Adrenal gland (tissue), 5 donors: ENCODE measurements at regions not wholly inside any gene's neighbourhood (a gene's known extent, or its start where the extent isn't known, plus 50 kb on each side); places are given as distances from the start of the nearest gene placed in this dataset.

Experiments
- POLR2A ChIP-seq, 2 donors: fragments of 450-650 bp; IDR thresholded peaks; one replicate each; pipeline ENCODE4 v1.6.1; 2017; ENCODE audit warnings: antibody characterized with exemption in 2 of 2, mild to moderate bottlenecking in 2 of 2, moderate library complexity in 1 of 2
- TF ChIP-seq, protein P1 (sequence below), 6 experiments: fragments of 450-650 bp in 4 of 6; fragments of 200-600 bp in 2 of 6; sonication (generic) in 1 of 6; IDR thresholded peaks; 1 replicate in 5 of 6; 2 replicates in 1 of 6; pipeline versions ENCODE4 v1.5.1 to v1.8.0; 2016 to 2021; ENCODE audit warnings: antibody characterized with exemption in 6 of 6, mild to moderate bottlenecking in 2 of 6, moderate library complexity in 1 of 6
- donor health status: DM: no; HTN: no; CAD: no.

DNA sequence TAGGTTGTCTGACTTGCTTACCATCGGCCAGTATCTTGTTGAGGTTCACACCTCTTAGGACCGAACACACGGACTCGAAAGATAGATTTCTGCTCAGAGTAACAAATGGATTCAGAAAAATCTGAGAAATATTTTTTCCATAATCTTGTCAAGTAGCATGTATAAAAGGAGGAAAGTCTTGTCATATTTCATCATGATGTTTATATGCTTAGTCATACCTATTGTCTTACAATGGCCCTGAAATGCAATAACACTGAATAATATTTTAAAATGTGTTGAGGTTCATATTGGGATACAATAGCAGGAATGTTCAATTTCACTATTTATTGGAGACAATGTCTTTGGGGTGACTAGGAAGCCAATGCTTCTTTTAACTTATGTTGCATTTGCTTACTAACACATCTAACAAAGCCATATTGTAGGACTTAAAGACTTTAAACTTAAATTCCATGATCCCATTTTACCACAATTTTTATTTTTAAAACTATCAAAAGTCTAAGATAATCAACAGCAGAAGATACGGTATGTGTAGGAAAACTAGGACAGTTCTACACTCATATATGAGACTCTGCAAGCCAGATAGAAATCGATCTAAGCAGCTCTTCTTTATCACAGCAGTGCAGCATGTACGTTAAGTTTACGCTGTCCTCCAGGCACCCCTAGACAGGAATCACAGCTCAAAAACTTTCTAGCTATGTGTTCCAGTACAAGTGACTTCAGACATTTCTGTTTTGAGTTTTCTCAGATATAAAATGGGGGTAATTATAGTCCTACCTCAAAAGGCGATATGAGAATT is 135.7 kb upstream of the CAV2 start:
- TF ChIP-seq, protein P1, sequence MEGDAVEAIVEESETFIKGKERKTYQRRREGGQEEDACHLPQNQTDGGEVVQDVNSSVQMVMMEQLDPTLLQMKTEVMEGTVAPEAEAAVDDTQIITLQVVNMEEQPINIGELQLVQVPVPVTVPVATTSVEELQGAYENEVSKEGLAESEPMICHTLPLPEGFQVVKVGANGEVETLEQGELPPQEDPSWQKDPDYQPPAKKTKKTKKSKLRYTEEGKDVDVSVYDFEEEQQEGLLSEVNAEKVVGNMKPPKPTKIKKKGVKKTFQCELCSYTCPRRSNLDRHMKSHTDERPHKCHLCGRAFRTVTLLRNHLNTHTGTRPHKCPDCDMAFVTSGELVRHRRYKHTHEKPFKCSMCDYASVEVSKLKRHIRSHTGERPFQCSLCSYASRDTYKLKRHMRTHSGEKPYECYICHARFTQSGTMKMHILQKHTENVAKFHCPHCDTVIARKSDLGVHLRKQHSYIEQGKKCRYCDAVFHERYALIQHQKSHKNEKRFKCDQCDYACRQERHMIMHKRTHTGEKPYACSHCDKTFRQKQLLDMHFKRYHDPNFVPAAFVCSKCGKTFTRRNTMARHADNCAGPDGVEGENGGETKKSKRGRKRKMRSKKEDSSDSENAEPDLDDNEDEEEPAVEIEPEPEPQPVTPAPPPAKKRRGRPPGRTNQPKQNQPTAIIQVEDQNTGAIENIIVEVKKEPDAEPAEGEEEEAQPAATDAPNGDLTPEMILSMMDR (IDR thresholded peaks at IDR 0.05), result no peak
- no peak for TF ChIP-seq POLR2A (IDR thresholded peaks at IDR 0.05)
